ENCODE measurements at regions not wholly inside any gene's neighbourhood (a gene's known extent, or its start where the extent isn't known, plus 50 kb on each side); places are given as distances from the start of the nearest gene placed in this dataset.
"Not testable (repeated sequence)": the region's sequence is repeated elsewhere in the genome, so short reads cannot be mapped to it uniquely, and the experiment has no call there.

GRCh38 chr2:217362286-217362685 lies 502.4 kb upstream of the TNP1 start:
- DNase-seq: no peak

- DNase-seq: no peak
Observed at GRCh38 chr2:217361483-217361880, 501.6 kb upstream of the TNP1 start.

GRCh38 chr2:217360781-217361482 lies 501.1 kb upstream of the TNP1 start:
- DNase-seq: no peak

- no peak for DNase-seq
Observed at GRCh38 chr2:217360111-217360510, 500.2 kb upstream of the TNP1 start.

GRCh38 chr2:217357886-217358620 lies 498.2 kb upstream of the TNP1 start:
- no peak for DNase-seq

GRCh38 chr2:217356781-217357180 lies 496.9 kb upstream of the TNP1 start:
- DNase-seq: no peak

- DNase-seq: no peak
Observed at GRCh38 chr2:217356142-217356541, 496.3 kb upstream of the TNP1 start.

GRCh38 chr2:217353591-217353990 lies 493.7 kb upstream of the TNP1 start:
- DNase-seq: no peak

- no peak for DNase-seq
Observed at GRCh38 chr2:217351378-217351777, 491.5 kb upstream of the TNP1 start.

- no peak for DNase-seq
Observed at GRCh38 chr2:217349251-217349650, 489.4 kb upstream of the TNP1 start.

- DNase-seq: not testable (repeated sequence)
Observed at GRCh38 chr2:217347630-217348029, 487.8 kb upstream of the TNP1 start.

GRCh38 chr2:217346043-217346442 lies 486.2 kb upstream of the TNP1 start:
- not testable (repeated sequence) for DNase-seq

GRCh38 chr2:217340899-217341298 lies 481.0 kb upstream of the TNP1 start:
- no peak for DNase-seq

- DNase-seq: no peak
Observed at GRCh38 chr2:217340176-217340575, 480.3 kb upstream of the TNP1 start.

- no peak for DNase-seq
Observed at GRCh38 chr2:217339753-217340152, 479.9 kb upstream of the TNP1 start.

GRCh38 chr2:217338306-217338916 lies 478.5 kb upstream of the TNP1 start:
- DNase-seq: no peak

- DNase-seq: no peak
Observed at GRCh38 chr2:217337771-217338170, 477.9 kb upstream of the TNP1 start.

- no peak for DNase-seq
Observed at GRCh38 chr2:217336694-217337093, 476.8 kb upstream of the TNP1 start.

GRCh38 chr2:217335341-217335966 lies 475.6 kb upstream of the TNP1 start:
- no peak for DNase-seq

- no peak for DNase-seq
Observed at GRCh38 chr2:217334561-217334960, 474.7 kb upstream of the TNP1 start.

GRCh38 chr2:217332866-217333265 lies 473.0 kb upstream of the TNP1 start:
- no peak for DNase-seq

GRCh38 chr2:217332417-217332791 lies 472.5 kb upstream of the TNP1 start:
- DNase-seq: no peak

GRCh38 chr2:217331523-217332416 lies 471.9 kb upstream of the TNP1 start:
- no peak for DNase-seq

All from GF-D8 (cell line).